Vagina (tissue), 2 donors: ENCODE measurements at regions not wholly inside any gene's neighbourhood (a gene's known extent, or its start where the extent isn't known, plus 50 kb on each side); places are given as distances from the start of the nearest gene placed in this dataset.

Experiments
- DNase-seq, 2 donors: peaks; one replicate each; pipeline ENCODE4 v3.0.0-alpha.2; 2017; ENCODE audit errors: extremely low spot score in 2 of 2
- H3K27ac ChIP-seq: fragments of 200-600 bp; sonication (generic); one replicate; pipeline ENCODE4 v1.5.1; 2019
- H3K27me3 ChIP-seq: fragments of 200-600 bp; sonication (generic); one replicate; pipeline ENCODE4 v1.5.1; 2019
- H3K36me3 ChIP-seq, 2 donors: fragments of 200-600 bp; sonication (generic); one replicate each; pipeline ENCODE4 v1.5.1; 2017 to 2019
- H3K4me1 ChIP-seq: fragments of 200-600 bp; sonication (generic); one replicate; pipeline ENCODE4 v1.5.1; 2019
- H3K4me3 ChIP-seq, 2 donors: fragments of 200-600 bp; sonication (generic); 1 replicate in 1 of 2; 2 replicates in 1 of 2; pipeline ENCODE4 v1.5.1; 2016 to 2019
- H3K9me3 ChIP-seq: fragments of 200-600 bp; sonication (generic); one replicate; pipeline ENCODE4 v1.5.1; 2019
- POLR2A ChIP-seq, 2 donors: fragments of 450-650 bp; IDR thresholded peaks; one replicate each; pipeline ENCODE4 v1.6.1; 2017; ENCODE audit warnings: antibody characterized with exemption in 2 of 2, mild to moderate bottlenecking in 2 of 2, moderate library complexity in 2 of 2
- POLR2AphosphoS5 ChIP-seq, 2 donors: sonication (generic); formaldehyde crosslinking; IDR thresholded peaks; one replicate each; pipeline ENCODE4 v1.9.0; 2017; ENCODE audit warnings: antibody characterized with exemption in 2 of 2, mild to moderate bottlenecking in 2 of 2, low read depth in 1 of 2; ENCODE audit not compliant: insufficient read depth in 1 of 2
- intact Hi-C: fragments of 100-400 bp; cut with DNase I; formaldehyde crosslinking; loops from one replicate; pipeline ENCODE4 v1.15.1; 2023
- TF ChIP-seq, protein P1 (sequence below), 3 experiments: fragments of 450-650 bp in 2 of 3; fragments of 200-600 bp in 1 of 3; sonication (generic) in 1 of 3; IDR thresholded peaks; one replicate each; pipeline ENCODE4 v1.5.1; 2017 to 2019; ENCODE audit warnings: antibody characterized with exemption in 3 of 3, mild to moderate bottlenecking in 2 of 3, moderate library complexity in 2 of 3

- peak in 1 of 2 donors; percentile 93 for DNase-seq
- H3K4me1 ChIP-seq, result peaks cover 12% of the 10 kb centered on the region
- intact Hi-C loops, result no loop called here
- H3K27me3 ChIP-seq, result no peaks in the 10 kb centered on the region
- H3K9me3 ChIP-seq, result no peaks in the 10 kb centered on the region
- TF ChIP-seq POLR2A (IDR thresholded peaks at IDR 0.05) (peak in 1 of 2 donors; percentile 64), POLR2AphosphoS5 (IDR thresholded peaks at IDR 0.05; ENCODE audit: insufficient read depth in 1 of 2, low read depth in 1 of 2) (peak; percentile 10 to 87)
- TF ChIP-seq, protein P1, sequence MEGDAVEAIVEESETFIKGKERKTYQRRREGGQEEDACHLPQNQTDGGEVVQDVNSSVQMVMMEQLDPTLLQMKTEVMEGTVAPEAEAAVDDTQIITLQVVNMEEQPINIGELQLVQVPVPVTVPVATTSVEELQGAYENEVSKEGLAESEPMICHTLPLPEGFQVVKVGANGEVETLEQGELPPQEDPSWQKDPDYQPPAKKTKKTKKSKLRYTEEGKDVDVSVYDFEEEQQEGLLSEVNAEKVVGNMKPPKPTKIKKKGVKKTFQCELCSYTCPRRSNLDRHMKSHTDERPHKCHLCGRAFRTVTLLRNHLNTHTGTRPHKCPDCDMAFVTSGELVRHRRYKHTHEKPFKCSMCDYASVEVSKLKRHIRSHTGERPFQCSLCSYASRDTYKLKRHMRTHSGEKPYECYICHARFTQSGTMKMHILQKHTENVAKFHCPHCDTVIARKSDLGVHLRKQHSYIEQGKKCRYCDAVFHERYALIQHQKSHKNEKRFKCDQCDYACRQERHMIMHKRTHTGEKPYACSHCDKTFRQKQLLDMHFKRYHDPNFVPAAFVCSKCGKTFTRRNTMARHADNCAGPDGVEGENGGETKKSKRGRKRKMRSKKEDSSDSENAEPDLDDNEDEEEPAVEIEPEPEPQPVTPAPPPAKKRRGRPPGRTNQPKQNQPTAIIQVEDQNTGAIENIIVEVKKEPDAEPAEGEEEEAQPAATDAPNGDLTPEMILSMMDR (IDR thresholded peaks at IDR 0.05), result peak in 1 of 3 experiments; percentile 66
- H3K36me3 ChIP-seq, result no peaks in the 10 kb centered on the region
- H3K4me3 ChIP-seq, result peak overlapping the region; percentile 66 to 97
- peak overlapping the region; percentile 88 for H3K27ac ChIP-seq
These were observed 156.4 kb upstream of the XPO1 start for GRCh38 chr2:61694312-61695274.

DNA sequence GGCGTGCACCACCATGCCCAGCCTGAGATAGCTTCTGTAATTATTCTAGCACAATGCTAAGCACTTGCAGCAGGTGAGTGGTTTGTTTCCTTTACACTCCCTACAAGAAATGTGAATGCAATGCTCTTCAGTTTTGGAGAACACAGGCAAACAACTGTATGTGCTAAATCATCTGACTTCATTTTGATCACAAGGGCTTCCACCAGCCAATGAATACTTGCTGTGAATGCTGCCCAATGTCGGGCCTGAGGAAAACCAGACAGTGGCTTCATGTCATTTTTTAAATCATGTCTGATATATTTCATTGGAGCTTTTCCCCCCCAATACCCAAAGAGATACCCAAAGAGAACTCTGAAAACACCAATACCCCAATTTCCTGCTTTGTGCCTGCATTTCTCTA lies 155.6 kb upstream of the XPO1 start:
- no peaks in the 10 kb centered on the region for H3K27me3 ChIP-seq
- no peaks in the 10 kb centered on the region for H3K36me3 ChIP-seq
- DNase-seq, result no peak
- peak overlapping the region in 1 of 2 donors; percentile 66 for H3K4me3 ChIP-seq
- H3K4me1 ChIP-seq, result peaks cover 12% of the 10 kb centered on the region
- peak overlapping the region; percentile 88 for H3K27ac ChIP-seq
- no peaks in the 10 kb centered on the region for H3K9me3 ChIP-seq
- TF ChIP-seq POLR2A (IDR thresholded peaks at IDR 0.05), result no peak
- TF ChIP-seq, protein P1 (IDR thresholded peaks at IDR 0.05), result no peak
- no peak for TF ChIP-seq POLR2AphosphoS5 (IDR thresholded peaks at IDR 0.05; ENCODE audit: insufficient read depth in 1 of 2, low read depth in 1 of 2)
- intact Hi-C loops, result no loop called here

DNA sequence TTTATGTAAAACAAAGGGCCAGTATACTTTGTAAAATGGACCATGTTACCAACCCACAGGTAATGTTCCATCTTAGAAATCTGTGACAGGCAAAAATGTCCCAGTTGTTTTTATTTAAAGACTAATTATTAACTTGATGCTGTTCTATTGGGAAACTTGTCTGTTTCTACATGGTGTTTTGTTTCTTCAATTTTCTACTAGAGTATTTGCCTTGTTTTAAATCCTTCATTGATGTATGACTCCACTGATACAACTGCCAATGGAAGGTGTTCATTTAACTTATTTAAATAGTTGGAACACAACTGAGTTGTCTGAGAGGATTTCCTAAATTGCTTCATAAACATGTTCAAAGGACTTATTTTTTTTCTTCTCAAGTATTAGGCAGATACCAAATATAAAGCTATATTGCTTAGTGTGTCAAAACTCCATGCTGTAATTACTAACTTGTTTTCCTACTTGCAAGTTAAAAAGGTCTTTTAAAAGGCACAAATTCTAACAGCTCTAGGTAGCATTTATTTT lies 152.0 kb upstream of the XPO1 start:
- intact Hi-C loops, result no loop called here

DNA sequence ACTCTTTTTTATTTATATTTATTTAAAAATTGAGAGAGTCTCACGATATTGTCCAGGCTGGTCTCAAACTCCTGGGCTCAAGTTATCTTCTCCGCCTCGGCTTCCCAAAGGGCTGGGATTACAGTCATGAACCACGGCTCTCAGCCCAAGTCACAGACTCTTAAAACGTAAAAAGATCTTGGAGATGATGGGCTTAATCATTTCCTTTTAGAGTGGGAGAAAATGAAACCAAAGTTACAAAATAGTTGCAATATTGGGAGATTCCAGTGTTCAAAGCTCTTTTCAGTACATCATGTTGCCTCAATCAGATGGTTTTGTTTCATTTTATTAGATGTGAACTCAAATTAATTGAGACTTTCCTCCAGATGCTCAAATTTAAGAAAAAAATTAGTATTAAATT lies 151.4 kb upstream of the XPO1 start:
- H3K9me3 ChIP-seq, result no peaks in the 10 kb centered on the region
- H3K36me3 ChIP-seq, result no peaks in the 10 kb centered on the region
- H3K4me3 ChIP-seq, result no peak overlapping the region
- intact Hi-C loops, result no loop called here
- TF ChIP-seq POLR2A (IDR thresholded peaks at IDR 0.05) (no peak), POLR2AphosphoS5 (IDR thresholded peaks at IDR 0.05; ENCODE audit: insufficient read depth in 1 of 2, low read depth in 1 of 2) (no peak)
- TF ChIP-seq, protein P1 (IDR thresholded peaks at IDR 0.05), result no peak
- H3K27me3 ChIP-seq, result no peaks in the 10 kb centered on the region
- peak overlapping the region; percentile 60 for H3K27ac ChIP-seq
- DNase-seq, result no peak
- H3K4me1 ChIP-seq, result peaks cover 7% of the 10 kb centered on the region

More for the DNA sequence above, 152.0 kb upstream of the XPO1 start:
- Histone ChIP-seq H3K27ac (peak overlapping the region; percentile 60), H3K4me1 (peaks cover 9% of the 10 kb centered on the region), H3K4me3 (no peak overlapping the region), H3K36me3 (no peaks in the 10 kb centered on the region), H3K9me3 (no peaks in the 10 kb centered on the region), H3K27me3 (no peaks in the 10 kb centered on the region)
- TF ChIP-seq POLR2AphosphoS5 (IDR thresholded peaks at IDR 0.05; ENCODE audit: insufficient read depth in 1 of 2, low read depth in 1 of 2) (no peak), POLR2A (IDR thresholded peaks at IDR 0.05) (no peak)
- TF ChIP-seq, protein P1 (IDR thresholded peaks at IDR 0.05), result no peak
- no peak for DNase-seq
